Astrocyte of the cerebellum (primary cell): ENCODE measurements at regions not wholly inside any gene's neighbourhood (a gene's known extent, or its start where the extent isn't known, plus 50 kb on each side); places are given as distances from the start of the nearest gene placed in this dataset.
"Not testable (repeated sequence)": the region's sequence is repeated elsewhere in the genome, so short reads cannot be mapped to it uniquely, and the experiment has no call there.

Source experiments
- DNase-seq: peaks from one replicate; pipeline ENCODE4 v3.0.0-alpha.2; 2011; ENCODE audit warnings: low read depth
- H3K4me3 ChIP-seq: 2 replicates; pipeline ENCODE4 v1.5.1; 2011; ENCODE audit warnings: mild to moderate bottlenecking, low read depth, low read length, moderate library complexity
- CTCF ChIP-seq: IDR thresholded peaks from 2 replicates; pipeline ENCODE4 v1.5.1; 2012; ENCODE audit warnings: low read length, low read depth, moderate library complexity, mild to moderate bottlenecking; ENCODE audit errors: missing control alignments
- in situ Hi-C: cut with HindIII; loops from 2 replicates; pipeline ENCODE4 v1.10.0; 2017; ENCODE audit warnings: low sequenced_read_pairs

GRCh38 chr7:3135626-3136025, 92.0 kb upstream of the CARD11 start:
- DNase-seq = no peak
- in situ Hi-C loops = no loop called here
- H3K4me3 ChIP-seq = no peak overlapping the region
- no peak for TF ChIP-seq CTCF

- no peak for TF ChIP-seq CTCF
- no peak overlapping the region for H3K4me3 ChIP-seq
- in situ Hi-C loops = no loop called here
- DNase-seq = no peak
These were observed 94.5 kb upstream of the CARD11 start for GRCh38 chr7:3138206-3138605.

GRCh38 chr7:3138997-3139396, 95.3 kb upstream of the CARD11 start:
- in situ Hi-C loops = no loop called here
- no peak overlapping the region for H3K4me3 ChIP-seq
- TF ChIP-seq CTCF = no peak
- no peak for DNase-seq

GRCh38 chr7:3140834-3141233, 97.2 kb upstream of the CARD11 start:
- in situ Hi-C loops = no loop called here

GRCh38 chr7:3141326-3141725, 97.7 kb upstream of the CARD11 start:
- TF ChIP-seq CTCF = no peak
- H3K4me3 ChIP-seq = no peak overlapping the region
- in situ Hi-C loops = no loop called here
- DNase-seq = no peak

More at GRCh38 chr7:3140834-3141233, 97.2 kb upstream of the CARD11 start:
- no peak for TF ChIP-seq CTCF
- no peak overlapping the region for H3K4me3 ChIP-seq
- no peak for DNase-seq

- no peak for TF ChIP-seq CTCF
- in situ Hi-C loops = no loop called here
- DNase-seq = no peak
- H3K4me3 ChIP-seq = no peak overlapping the region
These were observed 100.5 kb upstream of the CARD11 start for GRCh38 chr7:3143869-3144775.

- H3K4me3 ChIP-seq, in situ Hi-C loops, DNase-seq: not testable (repeated sequence)
These were observed 101.1 kb upstream of the CARD11 start for GRCh38 chr7:3144776-3145125.
